Islet precursor cell (in vitro differentiated cells): ENCODE measurements at regions not wholly inside any gene's neighbourhood (a gene's known extent, or its start where the extent isn't known, plus 50 kb on each side); places are given as distances from the start of the nearest gene placed in this dataset.
A peak's percentile ranks its signal among the peaks of the same experiment; 100 is the strongest.

Experiments used
- DNase-seq: peaks from one replicate; pipeline ENCODE4 v3.0.0-alpha.2; 2018

- peak; percentile 60 for DNase-seq
Measured at GRCh38 chr10:46229144-46229563, 57.6 kb upstream of the ANTXRL start.

GRCh38 chr10:46230615-46231014 lies 56.2 kb upstream of the ANTXRL start:
- no peak for DNase-seq

GRCh38 chr10:46231087-46231486 lies 55.7 kb upstream of the ANTXRL start:
- DNase-seq = no peak

GRCh38 chr10:46232084-46232483 lies 54.7 kb upstream of the ANTXRL start:
- peak; percentile 18 for DNase-seq

- DNase-seq = peak; percentile 29
Measured at GRCh38 chr10:46232666-46233065, 54.1 kb upstream of the ANTXRL start.

GRCh38 chr10:46233181-46233580 lies 53.6 kb upstream of the ANTXRL start:
- peak; percentile 32 for DNase-seq

- peak; percentile 45 for DNase-seq
Measured at GRCh38 chr10:46234026-46234425, 52.8 kb upstream of the ANTXRL start.

- DNase-seq = peak; percentile 42
Measured at GRCh38 chr10:46234431-46235060, 52.3 kb upstream of the ANTXRL start.

- peak; percentile 22 for DNase-seq
Measured at GRCh38 chr10:46235705-46236545, 50.9 kb upstream of the ANTXRL start.

GRCh38 chr10:46236546-46236887 lies 50.3 kb upstream of the ANTXRL start:
- peak; percentile 40 for DNase-seq

GRCh38 chr10:46236941-46237681 lies 49.7 kb upstream of the ANTXRL start:
- DNase-seq = peak; percentile 28
